ENCODE measurements at regions not wholly inside any gene's neighbourhood (a gene's known extent, or its start where the extent isn't known, plus 50 kb on each side); places are given as distances from the start of the nearest gene placed in this dataset.
"Not testable (repeated sequence)": the region's sequence is repeated elsewhere in the genome, so short reads cannot be mapped to it uniquely, and the experiment has no call there.

DNA sequence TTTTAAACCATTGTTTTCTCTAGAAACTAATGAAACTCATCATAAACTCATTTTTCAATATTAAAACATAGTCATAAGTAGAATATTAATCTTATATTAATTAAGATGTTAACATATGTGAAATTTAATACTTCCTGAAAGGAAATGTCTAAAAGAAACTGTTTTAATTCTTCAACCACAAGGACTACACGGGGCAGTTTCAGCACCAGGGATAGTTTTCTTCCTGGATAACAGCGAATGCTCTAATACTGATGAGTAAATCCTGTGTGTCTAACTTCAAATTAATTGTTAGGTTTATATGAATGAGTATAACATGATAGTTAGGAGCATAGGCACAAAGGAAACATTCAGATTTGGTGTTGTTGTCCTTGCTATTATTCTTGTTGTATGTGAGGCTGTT lies 183.6 kb downstream of the CCDC74A start:
- TF ChIP-seq, protein P1, sequence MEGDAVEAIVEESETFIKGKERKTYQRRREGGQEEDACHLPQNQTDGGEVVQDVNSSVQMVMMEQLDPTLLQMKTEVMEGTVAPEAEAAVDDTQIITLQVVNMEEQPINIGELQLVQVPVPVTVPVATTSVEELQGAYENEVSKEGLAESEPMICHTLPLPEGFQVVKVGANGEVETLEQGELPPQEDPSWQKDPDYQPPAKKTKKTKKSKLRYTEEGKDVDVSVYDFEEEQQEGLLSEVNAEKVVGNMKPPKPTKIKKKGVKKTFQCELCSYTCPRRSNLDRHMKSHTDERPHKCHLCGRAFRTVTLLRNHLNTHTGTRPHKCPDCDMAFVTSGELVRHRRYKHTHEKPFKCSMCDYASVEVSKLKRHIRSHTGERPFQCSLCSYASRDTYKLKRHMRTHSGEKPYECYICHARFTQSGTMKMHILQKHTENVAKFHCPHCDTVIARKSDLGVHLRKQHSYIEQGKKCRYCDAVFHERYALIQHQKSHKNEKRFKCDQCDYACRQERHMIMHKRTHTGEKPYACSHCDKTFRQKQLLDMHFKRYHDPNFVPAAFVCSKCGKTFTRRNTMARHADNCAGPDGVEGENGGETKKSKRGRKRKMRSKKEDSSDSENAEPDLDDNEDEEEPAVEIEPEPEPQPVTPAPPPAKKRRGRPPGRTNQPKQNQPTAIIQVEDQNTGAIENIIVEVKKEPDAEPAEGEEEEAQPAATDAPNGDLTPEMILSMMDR (IDR thresholded peaks at IDR 0.05): not testable (repeated sequence)
- TF ChIP-seq POLR2AphosphoS5 (IDR thresholded peaks at IDR 0.05; ENCODE audit: low read depth, low read length); REST (IDR thresholded peaks at IDR 0.05; ENCODE audit: insufficient read depth in 1 of 2, low read depth in 2 of 2, low read length in 1 of 2): not testable (repeated sequence)

Measured in Panc1 (cell line).